ENCODE measurements at regions not wholly inside any gene's neighbourhood (a gene's known extent, or its start where the extent isn't known, plus 50 kb on each side); places are given as distances from the start of the nearest gene placed in this dataset.
"Not testable (repeated sequence)": the region's sequence is repeated elsewhere in the genome, so short reads cannot be mapped to it uniquely, and the experiment has no call there.

DNA sequence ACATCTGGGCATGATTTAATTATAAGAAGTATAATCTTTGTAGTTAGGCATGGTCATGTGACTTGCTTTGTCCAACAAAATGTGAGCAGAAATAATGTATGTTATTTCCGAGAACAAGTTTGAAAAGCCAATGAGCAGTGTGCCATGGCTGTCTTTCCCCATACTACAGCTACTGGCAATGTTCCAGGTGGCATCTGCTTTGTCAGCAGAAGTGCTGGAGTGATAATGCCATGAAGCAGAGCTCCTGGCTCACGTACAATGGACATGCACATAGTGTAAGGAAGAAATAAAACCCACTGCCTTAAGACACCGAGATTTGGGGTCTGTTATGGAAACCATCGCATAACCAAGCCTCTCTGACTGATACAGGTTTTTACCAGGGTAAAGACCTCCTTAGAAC is 212.6 kb upstream of the RASGEF1B start:
- TF ChIP-seq, protein P1, sequence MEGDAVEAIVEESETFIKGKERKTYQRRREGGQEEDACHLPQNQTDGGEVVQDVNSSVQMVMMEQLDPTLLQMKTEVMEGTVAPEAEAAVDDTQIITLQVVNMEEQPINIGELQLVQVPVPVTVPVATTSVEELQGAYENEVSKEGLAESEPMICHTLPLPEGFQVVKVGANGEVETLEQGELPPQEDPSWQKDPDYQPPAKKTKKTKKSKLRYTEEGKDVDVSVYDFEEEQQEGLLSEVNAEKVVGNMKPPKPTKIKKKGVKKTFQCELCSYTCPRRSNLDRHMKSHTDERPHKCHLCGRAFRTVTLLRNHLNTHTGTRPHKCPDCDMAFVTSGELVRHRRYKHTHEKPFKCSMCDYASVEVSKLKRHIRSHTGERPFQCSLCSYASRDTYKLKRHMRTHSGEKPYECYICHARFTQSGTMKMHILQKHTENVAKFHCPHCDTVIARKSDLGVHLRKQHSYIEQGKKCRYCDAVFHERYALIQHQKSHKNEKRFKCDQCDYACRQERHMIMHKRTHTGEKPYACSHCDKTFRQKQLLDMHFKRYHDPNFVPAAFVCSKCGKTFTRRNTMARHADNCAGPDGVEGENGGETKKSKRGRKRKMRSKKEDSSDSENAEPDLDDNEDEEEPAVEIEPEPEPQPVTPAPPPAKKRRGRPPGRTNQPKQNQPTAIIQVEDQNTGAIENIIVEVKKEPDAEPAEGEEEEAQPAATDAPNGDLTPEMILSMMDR (IDR thresholded peaks at IDR 0.05; ENCODE audit: insufficient read depth, low read depth, low read length, missing control alignments): no peak
- DNase-seq (ENCODE audit: low read depth): peak; percentile 9
- H3K4me3 ChIP-seq (ENCODE audit: low read length): no peak overlapping the region

DNA sequence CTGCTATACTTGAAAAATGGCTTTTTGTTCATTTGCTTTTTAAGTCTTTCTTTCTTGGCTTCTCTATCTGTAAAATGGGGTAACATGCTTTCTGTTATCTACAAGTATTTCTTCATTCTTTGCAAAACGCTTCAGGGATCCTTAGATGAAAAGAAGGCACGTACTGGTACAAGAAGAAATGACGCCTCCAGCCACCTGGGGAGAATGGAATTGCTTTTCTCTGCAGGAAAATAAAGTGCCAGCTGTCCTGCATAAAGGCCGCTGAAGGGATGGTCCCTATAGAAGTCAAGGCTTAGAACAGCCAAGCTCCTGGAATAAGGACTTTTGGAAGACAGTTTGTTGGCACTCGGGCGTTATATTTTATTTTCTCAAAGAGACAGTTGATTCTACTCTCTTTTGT is 210.8 kb upstream of the RASGEF1B start:
- DNase-seq (ENCODE audit: low read depth): no peak
- TF ChIP-seq, protein P1 (IDR thresholded peaks at IDR 0.05; ENCODE audit: insufficient read depth, low read depth, low read length, missing control alignments): no peak
- no peak overlapping the region for H3K4me3 ChIP-seq (ENCODE audit: low read length)

DNA sequence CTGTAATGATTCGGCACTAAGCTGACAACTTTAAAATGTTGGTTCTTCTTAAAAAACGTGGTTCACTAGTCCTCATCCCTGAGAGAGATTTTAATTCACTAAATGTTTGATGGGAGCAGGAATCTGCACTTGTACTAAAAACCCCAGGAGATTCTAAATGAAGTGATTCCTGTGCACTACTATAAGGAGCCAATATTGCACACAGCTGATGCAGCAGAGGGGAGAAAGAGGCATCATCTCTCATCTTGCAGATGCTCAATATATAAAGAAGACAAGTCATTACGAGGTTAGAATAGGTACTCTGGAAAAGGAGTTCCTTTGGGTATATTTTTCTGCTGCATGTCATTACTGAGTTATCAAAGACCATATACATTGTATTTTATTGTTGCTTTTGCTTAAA is 207.6 kb upstream of the RASGEF1B start:
- no peak for DNase-seq (ENCODE audit: low read depth)
- H3K4me3 ChIP-seq (ENCODE audit: low read length): no peak overlapping the region
- TF ChIP-seq, protein P1 (IDR thresholded peaks at IDR 0.05; ENCODE audit: insufficient read depth, low read depth, low read length, missing control alignments): no peak

DNA sequence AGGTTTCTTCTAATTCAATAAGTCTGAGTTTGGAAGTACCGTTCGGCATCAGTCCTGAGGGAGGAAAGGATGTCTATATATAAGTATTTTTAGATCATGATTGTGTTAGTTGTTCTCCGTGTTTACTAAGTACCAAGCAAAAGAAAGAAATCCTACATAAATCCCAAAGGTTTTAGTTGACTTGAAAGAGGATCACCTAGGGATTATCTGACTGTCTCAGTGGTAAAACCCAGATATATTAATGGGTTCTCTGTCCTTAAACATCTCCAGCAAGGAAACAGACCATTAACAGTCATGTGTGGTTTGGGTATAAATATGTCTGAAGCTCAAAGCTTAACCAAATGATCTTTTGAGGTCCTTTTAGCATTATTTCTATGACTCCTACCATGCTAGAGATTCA is 207.1 kb upstream of the RASGEF1B start:
- TF ChIP-seq, protein P1 (IDR thresholded peaks at IDR 0.05; ENCODE audit: insufficient read depth, low read depth, low read length, missing control alignments): no peak
- no peak for DNase-seq (ENCODE audit: low read depth)
- no peak overlapping the region for H3K4me3 ChIP-seq (ENCODE audit: low read length)

DNA sequence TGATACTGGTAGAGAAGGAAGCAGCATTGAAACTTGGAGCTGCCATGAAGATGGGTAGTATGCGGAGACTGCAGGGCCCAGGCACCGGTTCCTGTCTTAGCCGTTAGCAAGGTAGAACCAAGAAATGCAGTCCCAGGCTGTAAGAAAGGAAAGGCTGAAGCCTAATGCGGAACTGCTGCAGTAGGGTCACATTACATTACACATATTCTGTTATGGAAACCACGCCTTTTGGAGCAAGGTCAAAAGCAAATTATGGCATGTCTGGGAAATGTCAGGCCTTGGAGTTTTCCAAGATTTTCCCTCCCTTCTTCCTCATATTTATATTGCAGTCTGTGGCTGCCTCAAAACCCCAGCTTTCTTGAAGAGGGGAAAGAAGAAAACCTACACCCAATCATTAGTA is 204.8 kb upstream of the RASGEF1B start:
- no peak for DNase-seq (ENCODE audit: low read depth)
- TF ChIP-seq, protein P1 (IDR thresholded peaks at IDR 0.05; ENCODE audit: insufficient read depth, low read depth, low read length, missing control alignments): no peak
- H3K4me3 ChIP-seq (ENCODE audit: low read length): no peak overlapping the region

DNA sequence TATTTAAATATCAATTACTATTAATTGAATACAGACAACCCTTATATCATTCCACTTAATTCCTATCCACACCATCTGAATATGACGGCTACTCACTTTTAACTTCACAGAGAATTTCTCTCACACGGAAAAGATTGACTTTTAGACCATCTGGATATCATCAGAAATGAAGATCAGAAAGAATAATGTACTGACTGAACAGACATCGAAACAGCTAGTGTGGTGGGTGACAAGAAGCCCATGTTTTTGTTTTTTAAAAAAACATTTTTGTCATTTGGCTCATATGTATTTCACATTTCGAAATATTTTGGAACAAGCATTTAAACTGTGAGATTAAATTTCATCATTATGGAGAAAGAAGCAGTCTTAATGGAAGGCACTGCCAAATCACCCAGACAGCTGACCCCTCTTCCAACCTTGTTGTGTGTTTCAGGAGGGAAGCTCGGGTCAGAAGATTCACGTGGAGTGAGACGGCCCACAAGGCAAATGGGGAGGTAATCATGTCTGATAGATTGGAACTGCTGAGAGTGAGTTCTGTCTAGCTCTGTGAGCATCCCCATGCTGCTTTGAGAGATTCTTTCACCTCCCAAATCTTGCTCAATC is 204.2 kb upstream of the RASGEF1B start:
- TF ChIP-seq, protein P1 (IDR thresholded peaks at IDR 0.05; ENCODE audit: insufficient read depth, low read depth, low read length, missing control alignments): no peak
- DNase-seq (ENCODE audit: low read depth): no peak
- no peak overlapping the region for H3K4me3 ChIP-seq (ENCODE audit: low read length)

DNA sequence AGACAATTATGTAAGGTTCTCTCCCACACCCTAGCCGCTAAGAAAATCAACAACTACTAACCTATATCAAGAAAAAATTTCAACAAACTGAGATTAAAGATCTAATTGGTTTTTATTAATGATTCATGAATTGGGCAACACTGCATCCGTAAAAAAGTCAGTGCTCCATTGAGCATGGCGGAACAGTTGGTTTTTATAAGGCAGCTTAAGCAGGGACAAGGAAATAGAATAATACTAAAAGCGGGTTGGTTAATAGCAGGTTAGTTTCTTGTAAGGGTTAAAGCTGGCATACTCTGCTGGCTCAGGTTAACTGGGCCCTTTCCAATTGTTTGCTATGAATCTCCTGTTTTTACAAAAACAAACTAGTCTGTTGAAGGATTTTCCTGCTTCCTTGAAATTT is 202.3 kb upstream of the RASGEF1B start:
- H3K4me3 ChIP-seq (ENCODE audit: low read length): no peak overlapping the region
- no peak for DNase-seq (ENCODE audit: low read depth)
- TF ChIP-seq, protein P1 (IDR thresholded peaks at IDR 0.05; ENCODE audit: insufficient read depth, low read depth, low read length, missing control alignments): no peak

DNA sequence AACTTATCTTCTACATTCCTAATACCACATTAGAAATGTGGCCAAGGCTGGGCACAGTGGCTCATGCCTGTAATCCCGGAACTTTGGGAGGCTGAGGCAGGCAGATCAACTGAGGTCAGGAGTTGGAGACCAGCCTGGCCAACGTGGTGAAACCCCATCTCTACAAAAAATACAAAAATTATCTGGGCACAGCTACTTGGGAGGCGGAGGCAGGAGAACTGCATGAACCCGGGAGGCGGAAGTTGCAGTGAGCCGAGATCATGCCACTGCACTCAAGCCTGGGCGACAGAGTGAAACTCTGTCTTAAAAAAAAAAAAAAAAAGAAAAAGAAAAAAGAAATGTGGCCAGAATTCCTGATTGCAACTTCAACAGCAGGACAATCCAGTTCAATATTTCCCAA is 196.6 kb upstream of the RASGEF1B start:
- not testable (repeated sequence) for DNase-seq (ENCODE audit: low read depth); H3K4me3 ChIP-seq (ENCODE audit: low read length)

Data from epithelial cell of esophagus (primary cell).